ENCODE measurements at regions not wholly inside any gene's neighbourhood (a gene's known extent, or its start where the extent isn't known, plus 50 kb on each side); places are given as distances from the start of the nearest gene placed in this dataset.

DNA sequence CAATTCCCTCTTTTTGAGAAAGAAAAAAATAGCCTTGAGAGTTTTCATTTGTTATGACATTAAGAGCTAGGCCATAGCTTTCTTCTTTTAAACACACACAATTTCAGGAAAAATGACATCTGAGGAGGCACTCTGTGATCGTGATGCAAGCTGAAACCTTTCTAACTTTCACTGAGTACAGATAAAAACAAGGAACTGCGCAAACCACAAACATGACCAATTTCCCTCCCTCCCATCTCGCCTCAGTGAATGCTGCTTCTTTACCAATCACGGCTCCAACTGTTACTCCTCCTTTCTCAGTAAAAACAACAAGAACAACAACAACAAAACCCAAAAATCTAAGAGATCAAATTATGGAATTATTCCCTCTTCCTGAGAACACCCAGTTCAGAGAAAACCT is 626.8 kb downstream of the TLL1 start:
- Histone ChIP-seq H2AFZ (ENCODE audit: low read length) (0 out of 2 replicates have a peak overlapping the region, but pooled peaks have one; percentile 87), H2BK15ac (ENCODE audit: low read length) (no peak overlapping the region), H2BK12ac (ENCODE audit: low read depth, low read length) (no peak overlapping the region), H4K8ac (ENCODE audit: extremely low read depth, insufficient read depth, low read length) (no peak overlapping the region), H3K4ac (replicated peaks; ENCODE audit: insufficient read length, low read depth, low read length) (no peak overlapping the region), H3K36me3 (ENCODE audit: control insufficient read depth in 2 of 4, insufficient read depth in 4 of 4, low read length in 3 of 4) (no peaks in the 10 kb centered on the region), H3K27ac (ENCODE audit: low read depth, low read length) (no peak overlapping the region), H3K79me1 (ENCODE audit: low read depth, low read length) (no peaks in the 10 kb centered on the region), H3K79me2 (ENCODE audit: control insufficient read depth in 1 of 2, insufficient read depth in 2 of 2, low read length in 2 of 2) (no peaks in the 10 kb centered on the region), H3K56ac (replicated peaks; ENCODE audit: insufficient read length, low read depth, low read length) (no peak overlapping the region), H4K5ac (ENCODE audit: insufficient read length, low read depth, low read length) (no peak overlapping the region), H3K23ac (ENCODE audit: insufficient read length) (no peak overlapping the region), H2BK20ac (ENCODE audit: low read length) (no peak overlapping the region), H2BK120ac (replicated peaks; ENCODE audit: low read depth, low read length) (no peak overlapping the region), H3K4me1 (replicated peaks in 1 of 4; ENCODE audit: control insufficient read depth in 3 of 4, insufficient read depth in 4 of 4, low read length in 3 of 4) (peaks cover 0 to 4% (median under 1%) of the 10 kb centered on the region in 4 experiments; a peak in 4 of 7 replicates), H3K9me3 (ENCODE audit: insufficient read depth in 2 of 2, low read depth in 1 of 2, low read length in 1 of 2) (no peaks in the 10 kb centered on the region), H3K14ac (ENCODE audit: insufficient read length) (no peak overlapping the region), H3K18ac (ENCODE audit: extremely low read depth, low read length) (no peak overlapping the region), H4K91ac (replicated peaks; ENCODE audit: insufficient read length, low read length) (no peak overlapping the region), H2BK5ac (ENCODE audit: low read depth, low read length) (no peak overlapping the region), H3K27me3 (replicated peaks in 1 of 4; ENCODE audit: control insufficient read depth in 3 of 4, extremely low read depth in 1 of 4, insufficient read depth in 3 of 4, low read length in 3 of 4) (no peaks in the 10 kb centered on the region; a peak in 1 of 7 replicates), H3K4me3 (ENCODE audit: extremely low read depth in 1 of 4, insufficient read depth in 2 of 4, low read depth in 3 of 4, low read length in 4 of 4) (no peak overlapping the region), H3K9ac (replicated peaks in 1 of 4; ENCODE audit: extremely low read depth in 1 of 4, low read depth in 3 of 4, low read length in 3 of 4) (no peak overlapping the region), H3K4me2 (ENCODE audit: insufficient read depth in 1 of 2, low read depth in 2 of 2, low read length in 2 of 2) (no peak overlapping the region), H4K20me1 (replicated peaks in 1 of 2; ENCODE audit: control insufficient read depth in 1 of 2, insufficient read depth in 2 of 2, low read length in 2 of 2) (no peaks in the 10 kb centered on the region), H3K23me2 (ENCODE audit: low read depth, low read length) (no peaks in the 10 kb centered on the region), H2AK5ac (ENCODE audit: low read depth, low read length) (no peak overlapping the region)
- DNase-seq (ENCODE audit: low read depth in 1 of 2, low spot score in 2 of 2) (no peak), FAIRE-seq (no peak)
- ChIA-PET POLR2A (ENCODE audit: partially characterized antibody) (no interaction called here), CTCF (ENCODE audit: partially characterized antibody) (interaction anchor here (0.6 to 4.4 kb wide), 5 partner anchors 39 to 385 kb away, joined by 3 to 43 read pairs (median 5); no protein-coding TSS in a partner anchor)
- WGBS, 2 experiments (ENCODE audit: extremely low coverage in 1 of 2, insufficient coverage in 1 of 2, insufficient read length in 1 of 2, insufficient replicate concordance in 2 of 2, low coverage in 1 of 2, low lambda C conversion rate in 2 of 2, missing lambda C conversion rate in 1 of 2), result 73% methylated on average over 4 of the region's 4 CpGs; no CpG with 5 or more reads in 1 of the 2 experiments
- no peak for TF ChIP-seq BACH1 (IDR thresholded peaks at IDR 0.05; ENCODE audit: low read length)
- TF ChIP-seq FOSL1 (IDR thresholded peaks at IDR 0.05; ENCODE audit: insufficient read depth, low read depth, low read length), result no peak
- no peak for TF ChIP-seq CREB1 (IDR thresholded peaks at IDR 0.05)
- TF ChIP-seq RFX5 (IDR thresholded peaks at IDR 0.05; ENCODE audit: borderline replicate concordance, low read depth, low read length), result no peak
- TF ChIP-seq TBP (IDR thresholded peaks at IDR 0.05; ENCODE audit: low read depth, low read length), result no peak
- TF ChIP-seq JUND (IDR thresholded peaks at IDR 0.05; ENCODE audit: low read length), result no peak
- no peak for TF ChIP-seq SP4 (IDR thresholded peaks at IDR 0.05; ENCODE audit: low read length)
- TF ChIP-seq NRF1 (IDR thresholded peaks at IDR 0.05; ENCODE audit: low read depth, low read length), result no peak
- TF ChIP-seq, protein P1, sequence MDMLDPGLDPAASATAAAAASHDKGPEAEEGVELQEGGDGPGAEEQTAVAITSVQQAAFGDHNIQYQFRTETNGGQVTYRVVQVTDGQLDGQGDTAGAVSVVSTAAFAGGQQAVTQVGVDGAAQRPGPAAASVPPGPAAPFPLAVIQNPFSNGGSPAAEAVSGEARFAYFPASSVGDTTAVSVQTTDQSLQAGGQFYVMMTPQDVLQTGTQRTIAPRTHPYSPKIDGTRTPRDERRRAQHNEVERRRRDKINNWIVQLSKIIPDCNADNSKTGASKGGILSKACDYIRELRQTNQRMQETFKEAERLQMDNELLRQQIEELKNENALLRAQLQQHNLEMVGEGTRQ (IDR thresholded peaks at IDR 0.05; ENCODE audit: low read length), result no peak
- TF ChIP-seq TCF12 (IDR thresholded peaks at IDR 0.05; ENCODE audit: low read depth, low read length), result no peak
- TF ChIP-seq GTF2F1 (IDR thresholded peaks at IDR 0.05; ENCODE audit: borderline replicate concordance, low read depth, low read length), result no peak
- no peak for TF ChIP-seq HDAC6 (IDR thresholded peaks at IDR 0.05; ENCODE audit: low read depth, low read length)
- TF ChIP-seq ASH2L (IDR thresholded peaks at IDR 0.05; ENCODE audit: low read length), result no peak
